Activated naive CD4-positive, alpha-beta T cell treated with anti-CD3 and anti-CD28 coated beads, Interleukin-2, amount 50 U/mL, for 72 hours (primary cell): ENCODE measurements at regions not wholly inside any gene's neighbourhood (a gene's known extent, or its start where the extent isn't known, plus 50 kb on each side); places are given as distances from the start of the nearest gene placed in this dataset.

ENCODE experiments used
- ATAC-seq, 2 donors: fragments of 150-1000 bp; cut with Tn5 transposase; 2 replicates each; pipeline ENCODE4 v1.10.0; 2021; ENCODE audit warnings: mild to moderate bottlenecking in 2 of 2, moderate library complexity in 2 of 2
- DNase-seq, 2 donors: peaks; one replicate each; pipeline ENCODE4 v3.0.0; 2021 to 2022; ENCODE audit warnings: low spot score in 2 of 2
- H3K27ac Mint-ChIP-seq, 2 donors: one replicate each; pipeline ENCODE4 v1.8.0; 2022; ENCODE audit warnings: mild to moderate bottlenecking in 2 of 2, mixed read lengths in 2 of 2
- H3K36me3 Mint-ChIP-seq, 2 donors: one replicate each; pipeline ENCODE4 v1.8.0; 2022; ENCODE audit warnings: mixed read lengths in 2 of 2
- H3K9me3 Mint-ChIP-seq, 2 donors: one replicate each; pipeline ENCODE4 v1.8.0; 2022; ENCODE audit warnings: mixed read lengths in 2 of 2

- no peak for DNase-seq
- no peak for ATAC-seq
- no peaks in the 10 kb centered on the region for H3K9me3 Mint-ChIP-seq
- no peak overlapping the region for H3K27ac Mint-ChIP-seq
- peaks cover 7 to 33% of the 10 kb centered on the region in 2 donors for H3K36me3 Mint-ChIP-seq
Observed at GRCh38 chr19:30223866-30224688, 148.1 kb upstream of the ZNF536 start.

DNA sequence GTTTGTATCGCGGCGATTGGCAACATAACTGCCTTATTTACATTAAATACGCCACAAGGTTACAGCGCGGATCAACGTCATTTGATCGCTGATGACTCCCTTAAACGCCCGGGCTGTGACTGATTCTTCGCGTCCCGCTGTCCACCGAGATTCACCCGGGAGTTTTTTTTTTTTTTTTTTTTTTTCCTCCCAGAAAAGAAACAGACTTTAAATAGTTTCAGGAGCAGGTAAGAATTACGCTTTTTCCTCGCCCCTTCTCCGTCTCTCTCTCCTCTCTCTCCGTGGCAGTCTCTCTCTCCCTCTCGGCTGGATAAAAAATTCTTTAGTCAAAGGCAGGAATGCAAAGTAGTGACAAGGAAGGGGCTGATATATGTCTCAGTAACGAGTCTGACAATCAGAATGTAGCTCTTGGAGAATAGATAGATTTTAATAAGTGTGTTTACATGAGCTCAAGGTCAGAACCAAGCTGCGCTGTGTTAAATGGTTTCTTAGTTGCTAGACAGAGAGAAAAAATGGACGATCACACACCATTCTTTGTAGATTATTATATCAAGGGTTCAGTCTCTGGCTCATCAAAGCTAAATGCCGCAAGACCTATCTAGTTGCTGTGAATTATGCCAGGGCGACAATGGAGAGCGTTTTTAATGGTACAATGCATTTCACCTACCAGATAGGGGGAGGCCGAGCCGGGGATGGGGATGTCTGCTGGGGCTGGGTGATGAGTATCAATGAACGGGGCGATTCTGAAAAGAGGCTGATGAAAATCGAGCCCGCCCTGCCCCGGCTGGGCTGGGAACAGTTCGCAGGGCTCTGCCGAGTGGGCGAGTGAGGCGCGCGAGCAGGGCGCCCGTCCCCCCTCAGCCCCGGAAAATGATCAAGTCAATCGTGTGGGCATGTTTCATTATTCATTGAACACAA lies 147.2 kb upstream of the ZNF536 start:
- ATAC-seq: no peak

DNA sequence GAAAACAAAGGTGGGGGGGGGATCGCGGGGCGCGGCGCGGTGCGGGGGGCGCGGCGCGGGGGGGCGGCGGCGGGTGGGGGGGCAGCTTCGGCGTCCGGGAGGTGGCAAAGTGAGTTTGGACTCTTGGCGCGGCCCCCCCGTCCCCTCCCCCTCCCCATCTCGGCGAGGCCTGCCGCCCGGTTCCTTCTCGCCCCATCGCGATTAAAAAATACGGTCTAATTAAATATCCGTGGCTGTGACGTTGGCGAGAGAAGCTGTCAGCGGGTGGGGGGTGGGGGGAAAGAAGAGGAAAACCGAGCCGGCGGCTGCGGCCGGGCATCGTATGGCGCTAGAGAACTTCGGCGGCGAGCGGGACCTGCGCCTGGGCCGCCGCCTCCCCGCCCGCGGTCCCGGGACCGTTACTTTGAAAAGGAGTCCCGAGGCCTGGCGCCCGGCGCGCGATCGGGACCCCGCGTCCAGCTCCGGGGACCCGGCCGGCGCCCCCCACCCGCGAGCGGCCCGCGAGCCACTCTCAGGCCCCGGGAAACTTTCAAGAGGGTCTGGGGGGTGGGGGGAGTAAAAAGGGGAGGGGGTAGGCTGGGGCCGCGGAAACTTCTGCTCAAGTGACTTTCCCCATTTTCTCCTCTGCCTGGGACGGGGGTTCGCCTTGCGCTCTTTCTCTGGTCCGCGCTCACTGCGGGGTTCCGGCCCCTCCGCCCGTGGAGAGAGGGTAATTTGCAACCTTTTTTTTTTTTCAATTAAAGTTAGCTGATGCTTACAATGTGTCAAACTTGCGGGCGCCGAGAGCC lies 146.3 kb upstream of the ZNF536 start:
- H3K9me3 Mint-ChIP-seq: no peaks in the 10 kb centered on the region
- DNase-seq: no peak
- no peak for ATAC-seq
- H3K27ac Mint-ChIP-seq: no peak overlapping the region
- H3K36me3 Mint-ChIP-seq: peaks cover 7 to 33% of the 10 kb centered on the region in 2 donors

More for the DNA sequence above, 147.2 kb upstream of the ZNF536 start:
- Mint-ChIP-seq H3K36me3 (peaks cover 7 to 33% of the 10 kb centered on the region in 2 donors), H3K27ac (peak overlapping the region in 1 of 2 donors; percentile 24), H3K9me3 (no peaks in the 10 kb centered on the region)
- peak in 1 of 2 donors; percentile 14 for DNase-seq

DNA sequence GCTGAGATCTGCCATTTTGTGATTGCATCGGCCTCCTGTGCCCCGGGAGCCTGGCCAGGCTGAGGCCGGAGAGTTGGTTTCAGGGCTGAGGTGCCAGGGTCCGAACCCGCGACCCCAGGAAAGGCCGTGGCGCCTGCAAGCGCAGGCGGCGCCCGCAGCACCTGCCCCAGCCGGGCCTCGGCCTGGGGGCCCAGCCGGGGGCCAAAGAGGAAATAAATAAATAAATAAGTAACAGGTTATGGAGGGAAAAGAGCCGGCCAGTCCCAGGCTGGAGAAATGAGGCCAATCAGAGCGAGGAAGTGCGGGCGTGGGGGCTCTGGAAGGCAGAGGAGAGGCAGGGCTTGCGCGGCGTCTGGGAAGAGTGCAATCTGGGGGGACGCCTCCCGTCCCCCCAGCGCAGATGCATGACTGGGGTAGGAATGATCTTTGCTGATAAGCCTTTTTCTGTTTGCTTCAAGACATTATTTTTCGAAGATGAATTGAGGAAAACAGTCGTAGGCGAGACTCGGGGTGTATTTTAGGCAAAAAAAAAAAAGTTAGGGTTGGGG lies 145.6 kb upstream of the ZNF536 start:
- peak in 1 of 2 donors; percentile 10 for DNase-seq

DNA sequence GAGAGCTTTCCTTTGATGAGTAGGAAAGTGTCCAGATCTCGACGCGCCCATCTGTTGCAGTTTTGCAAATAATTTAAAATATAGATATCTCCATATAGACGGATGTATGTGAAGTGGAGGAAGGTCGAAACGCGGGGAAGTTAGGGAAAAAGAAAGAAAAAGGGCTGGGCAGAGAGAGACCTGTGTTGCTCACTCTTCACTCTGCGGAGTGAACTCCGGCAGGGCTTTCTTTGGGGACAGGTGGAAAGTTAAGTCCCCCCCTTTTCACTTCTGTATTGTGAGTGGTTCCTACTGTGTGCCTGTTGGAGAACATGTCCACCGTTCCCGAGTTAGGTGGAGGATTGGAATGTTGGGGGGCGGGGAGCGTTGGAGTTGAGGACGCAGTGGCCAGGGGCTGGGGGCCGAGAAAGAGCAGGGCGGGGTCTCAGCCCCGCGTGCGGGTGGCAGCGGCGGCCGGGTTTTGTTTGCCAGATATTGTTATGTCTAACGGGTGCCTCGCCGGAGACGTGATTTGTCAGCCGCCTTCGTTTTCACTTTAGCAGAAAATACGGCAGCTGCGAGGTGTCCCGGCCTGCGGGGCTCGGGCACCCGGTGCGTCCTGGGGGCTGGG lies 145.1 kb upstream of the ZNF536 start:
- Mint-ChIP-seq H3K36me3 (peaks cover 7 to 24% of the 10 kb centered on the region in 2 donors), H3K27ac (no peak overlapping the region), H3K9me3 (no peaks in the 10 kb centered on the region)
- peak in 1 of 2 donors; percentile 43 for ATAC-seq
- DNase-seq: peak in 1 of 2 donors; percentile 17

More for the DNA sequence above, 145.6 kb upstream of the ZNF536 start:
- H3K9me3 Mint-ChIP-seq: no peaks in the 10 kb centered on the region
- no peak overlapping the region for H3K27ac Mint-ChIP-seq
- H3K36me3 Mint-ChIP-seq: peaks cover 7 to 28% of the 10 kb centered on the region in 2 donors
- no peak for ATAC-seq

DNA sequence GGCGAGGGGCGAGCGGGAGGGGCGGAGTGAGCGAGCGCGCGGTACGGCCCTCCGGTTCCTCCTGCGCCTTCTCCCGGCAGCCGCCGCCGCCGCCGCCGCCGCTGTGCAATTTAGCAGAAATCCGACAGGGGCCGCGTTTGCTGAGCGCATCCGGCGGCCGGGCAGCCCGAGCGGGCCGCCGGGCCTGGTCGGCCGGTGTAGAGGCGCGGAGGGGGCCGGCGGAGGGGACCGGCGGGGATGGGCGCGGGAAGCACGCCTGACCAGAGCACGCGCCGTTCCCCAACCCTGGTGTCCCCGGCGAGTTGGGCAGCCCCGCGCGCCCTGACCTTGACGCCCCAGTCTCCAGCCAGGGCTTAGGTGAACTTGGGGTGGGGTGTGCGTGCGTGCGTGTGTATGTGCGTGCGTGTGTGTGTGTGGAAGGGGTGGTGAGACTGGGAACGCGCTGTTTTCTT lies 144.5 kb upstream of the ZNF536 start:
- Mint-ChIP-seq H3K9me3 (no peaks in the 10 kb centered on the region), H3K36me3 (peaks cover 7 to 24% of the 10 kb centered on the region in 2 donors), H3K27ac (no peak overlapping the region)
- DNase-seq (peak in 1 of 2 donors; percentile 80), ATAC-seq (peak; percentile 26 to 81)

DNA sequence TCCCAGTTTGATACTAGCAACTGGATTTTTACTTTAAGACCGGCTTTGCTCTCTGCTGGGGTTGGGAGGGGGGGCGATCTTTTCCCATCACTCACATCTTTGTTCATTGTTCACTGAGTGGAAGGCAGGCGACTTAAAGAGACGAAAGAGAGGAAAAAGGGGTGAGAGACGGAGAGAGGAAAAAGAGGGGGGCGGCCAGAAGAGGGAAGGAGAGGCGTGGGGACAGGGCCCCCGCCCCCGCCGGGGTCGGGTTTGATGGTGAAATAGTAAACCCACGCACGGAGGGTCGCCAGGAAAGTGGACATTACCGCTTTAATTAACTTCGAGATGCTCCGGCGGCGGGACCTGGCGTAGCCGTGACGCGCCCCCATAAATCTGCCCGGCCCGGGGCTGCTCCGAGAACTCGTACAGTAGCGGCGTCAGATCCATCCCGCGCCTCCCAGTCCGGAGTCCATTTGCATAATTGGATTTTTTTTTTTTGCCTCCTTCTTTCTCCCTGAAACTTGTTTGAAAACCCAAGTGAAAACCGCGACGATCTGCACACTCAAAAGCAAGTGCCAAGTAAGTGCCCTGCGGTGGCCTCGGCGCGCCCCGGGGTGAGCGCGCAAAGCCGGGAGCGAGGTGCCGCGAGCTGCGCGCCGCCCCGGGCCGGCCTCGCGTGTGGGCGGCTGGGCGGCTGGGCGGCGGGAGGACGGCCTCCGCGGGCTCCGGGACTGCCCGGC lies 143.9 kb upstream of the ZNF536 start:
- Mint-ChIP-seq H3K36me3 (peaks cover 7 to 19% of the 10 kb centered on the region in 2 donors), H3K27ac (no peak overlapping the region), H3K9me3 (no peaks in the 10 kb centered on the region)
- DNase-seq (no peak), ATAC-seq (no peak)

DNA sequence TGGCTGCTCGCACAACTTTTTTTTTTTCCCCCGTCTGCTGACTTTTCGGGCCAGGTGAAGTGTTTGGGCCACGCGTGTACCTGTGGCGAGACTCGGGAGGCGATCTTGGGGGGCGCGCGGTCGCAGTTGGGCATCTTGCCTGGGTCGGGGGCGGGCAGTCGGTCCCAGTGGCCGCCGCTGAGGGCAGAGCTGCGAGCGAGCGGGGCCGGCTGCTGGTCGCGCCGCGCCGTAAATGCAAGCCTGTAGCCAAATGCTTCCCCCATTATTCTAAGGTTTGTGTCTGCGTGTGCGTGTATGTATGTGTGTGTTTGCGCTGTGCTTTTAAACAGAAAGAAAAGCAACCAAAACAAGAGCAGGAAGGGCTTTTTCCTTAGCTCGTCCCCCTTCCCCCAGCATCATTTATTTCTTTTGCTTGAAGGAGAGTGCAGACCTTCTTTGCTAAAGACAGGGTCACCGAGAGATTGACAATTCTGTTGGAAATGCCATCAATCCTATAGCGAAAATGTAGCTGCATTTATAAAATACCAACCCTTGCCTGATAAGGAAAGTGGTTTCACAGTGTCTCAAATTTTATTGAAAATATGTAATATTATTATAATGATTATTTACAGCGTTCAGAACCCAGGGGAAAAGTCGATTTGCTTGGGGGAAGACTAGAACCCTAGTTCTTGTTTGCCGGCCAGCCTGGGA lies 143.2 kb upstream of the ZNF536 start:
- ATAC-seq (no peak), DNase-seq (no peak)
- no peak overlapping the region for H3K27ac Mint-ChIP-seq
- H3K36me3 Mint-ChIP-seq: peaks cover 7 to 14% of the 10 kb centered on the region in 2 donors
- H3K9me3 Mint-ChIP-seq: no peaks in the 10 kb centered on the region

DNA sequence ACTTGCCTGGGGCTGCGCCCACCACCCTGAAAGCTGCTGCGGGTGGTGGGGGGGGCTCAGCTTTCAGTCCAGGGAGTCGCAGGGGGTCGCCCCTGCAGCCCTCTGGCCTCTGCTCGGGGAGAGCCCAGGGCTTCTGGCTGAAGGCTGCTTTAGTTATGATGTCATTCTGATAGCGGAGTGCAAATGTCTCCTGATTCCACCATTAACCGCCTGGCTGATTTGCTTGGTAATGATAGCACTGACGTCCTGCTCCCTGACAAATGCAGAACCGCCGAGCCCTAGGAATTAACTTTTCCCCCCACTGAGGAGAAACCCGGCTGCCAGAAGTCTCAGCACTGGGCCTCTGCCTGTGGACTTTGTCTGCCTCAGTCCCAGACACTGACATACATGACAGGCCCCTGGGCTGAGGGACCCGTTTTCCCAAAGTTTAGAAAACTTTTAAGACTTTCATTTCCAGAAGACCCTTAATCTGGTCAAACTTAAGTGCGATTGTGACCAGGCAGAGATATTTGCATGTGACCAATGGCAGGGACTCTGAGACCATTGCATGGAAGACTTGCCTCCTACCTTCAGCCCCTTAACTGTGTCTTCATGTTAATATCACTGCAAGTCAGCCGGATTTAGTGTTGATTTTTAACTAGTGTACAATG lies 142.5 kb upstream of the ZNF536 start:
- no peak for ATAC-seq
- H3K27ac Mint-ChIP-seq: no peak overlapping the region
- H3K36me3 Mint-ChIP-seq: peaks cover 7 to 14% of the 10 kb centered on the region in 2 donors
- no peak for DNase-seq
- H3K9me3 Mint-ChIP-seq: no peaks in the 10 kb centered on the region

- no peaks in the 10 kb centered on the region for H3K9me3 Mint-ChIP-seq
- H3K36me3 Mint-ChIP-seq: peaks cover 0 to 5% of the 10 kb centered on the region in 2 donors
- DNase-seq: no peak
- peak overlapping the region in 1 of 2 donors; percentile 37 for H3K27ac Mint-ChIP-seq
- no peak for ATAC-seq
Observed at GRCh38 chr19:30231408-30232318, 140.5 kb upstream of the ZNF536 start.

GRCh38 chr19:30233375-30233774 lies 138.8 kb upstream of the ZNF536 start:
- Mint-ChIP-seq H3K27ac (no peak overlapping the region), H3K9me3 (no peaks in the 10 kb centered on the region), H3K36me3 (no peaks in the 10 kb centered on the region)
- ATAC-seq: no peak
- DNase-seq: no peak

DNA sequence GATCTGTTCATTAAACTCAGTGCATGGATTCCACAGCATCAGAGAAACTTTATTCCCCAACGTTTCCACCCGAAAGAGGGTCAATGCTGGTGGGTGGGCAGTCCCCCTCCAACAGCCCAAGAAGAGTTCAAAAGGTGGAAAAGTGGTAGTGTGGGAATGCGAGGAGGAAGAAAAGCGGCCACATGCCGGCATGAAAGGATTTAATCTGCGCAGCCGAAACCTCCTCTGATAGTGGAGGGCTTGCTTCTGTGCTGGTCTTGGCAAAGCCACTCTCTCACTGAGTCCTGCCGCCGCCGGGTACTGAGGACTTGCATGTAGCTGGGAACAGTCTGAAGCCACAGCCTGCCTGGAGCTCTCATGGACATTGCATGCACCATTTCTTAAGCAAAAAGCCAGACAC lies 136.2 kb upstream of the ZNF536 start:
- DNase-seq (no peak), ATAC-seq (no peak)
- Mint-ChIP-seq H3K27ac (no peak overlapping the region), H3K9me3 (no peaks in the 10 kb centered on the region), H3K36me3 (no peaks in the 10 kb centered on the region)

DNA sequence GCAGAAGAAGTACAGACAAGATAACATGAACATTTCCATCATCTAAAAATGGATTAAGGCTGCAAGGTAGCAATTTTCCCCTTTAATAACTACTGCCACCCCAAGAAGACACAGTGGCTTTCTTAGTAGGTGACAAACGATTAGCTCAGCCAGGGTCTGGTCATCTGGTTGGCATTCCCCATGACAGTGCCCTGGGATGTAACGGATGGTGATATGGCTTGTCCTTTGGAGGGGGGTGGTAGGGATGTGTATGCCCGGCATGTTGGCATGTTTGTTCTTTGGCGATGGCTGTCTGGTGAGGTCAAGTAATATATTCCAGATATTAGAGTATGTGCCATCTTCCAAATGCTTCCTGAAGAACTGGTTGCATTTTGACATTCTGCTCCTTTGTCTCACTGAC lies 135.6 kb upstream of the ZNF536 start:
- no peak for DNase-seq
- no peaks in the 10 kb centered on the region for H3K9me3 Mint-ChIP-seq
- no peaks in the 10 kb centered on the region for H3K36me3 Mint-ChIP-seq
- no peak for ATAC-seq
- no peak overlapping the region for H3K27ac Mint-ChIP-seq
